Activated CD8-positive, alpha-beta T cell treated with anti-CD3 and anti-CD28 coated beads for 36 hours (primary cell): ENCODE measurements at regions not wholly inside any gene's neighbourhood (a gene's known extent, or its start where the extent isn't known, plus 50 kb on each side); places are given as distances from the start of the nearest gene placed in this dataset.

Experiments used
- ATAC-seq: fragments of 200-7000 bp; cut with Tn5 transposase; one replicate; pipeline ENCODE4 v1.10.0; 2021; ENCODE audit warnings: mild to moderate bottlenecking, moderate library complexity
- CTCF ChIA-PET: fragments of 350-600 bp; sonication (Branson Sonifier 250); formaldehyde crosslinking; loops from one replicate; lab custom pipeline; 2021; ENCODE audit warnings: antibody characterized with exemption; lab: Charles Lee
- POLR2A ChIA-PET: fragments of 350-600 bp; sonication (Branson Sonifier 250); formaldehyde crosslinking; loops from one replicate; lab custom pipeline; 2021; ENCODE audit warnings: antibody characterized with exemption; lab: Charles Lee
- DNase-seq: peaks from one replicate; pipeline ENCODE4 v3.0.0-alpha.2; 2020
- H3K27ac Mint-ChIP-seq: one replicate; pipeline ENCODE4 v1.8.0; 2021; ENCODE audit warnings: mild to moderate bottlenecking, mixed read lengths
- H3K27me3 Mint-ChIP-seq: one replicate; pipeline ENCODE4 v1.8.0; 2021; ENCODE audit warnings: mixed read lengths
- H3K36me3 Mint-ChIP-seq: one replicate; pipeline ENCODE4 v1.8.0; 2021; ENCODE audit warnings: low read depth, mixed read lengths
- H3K4me1 Mint-ChIP-seq: one replicate; pipeline ENCODE4 v1.8.0; 2021; ENCODE audit warnings: low read depth, mixed read lengths
- H3K4me3 Mint-ChIP-seq: one replicate; pipeline ENCODE4 v1.8.0; 2021; ENCODE audit warnings: mild to moderate bottlenecking, moderate library complexity, mixed read lengths
- H3K9me3 Mint-ChIP-seq: one replicate; pipeline ENCODE4 v1.8.0; 2021; ENCODE audit warnings: mixed read lengths
- intact Hi-C: fragments of 100-400 bp; cut with micrococcal nuclease; formaldehyde crosslinking; loops from one replicate; pipeline ENCODE4 v1.10.0; 2022
- TF ChIP-seq, protein P1 (sequence below): fragments of 200-600 bp; IDR thresholded peaks from one replicate; pipeline ENCODE4 v1.8.0; 2022; ENCODE audit warnings: antibody characterized with exemption, mild to moderate bottlenecking

DNA sequence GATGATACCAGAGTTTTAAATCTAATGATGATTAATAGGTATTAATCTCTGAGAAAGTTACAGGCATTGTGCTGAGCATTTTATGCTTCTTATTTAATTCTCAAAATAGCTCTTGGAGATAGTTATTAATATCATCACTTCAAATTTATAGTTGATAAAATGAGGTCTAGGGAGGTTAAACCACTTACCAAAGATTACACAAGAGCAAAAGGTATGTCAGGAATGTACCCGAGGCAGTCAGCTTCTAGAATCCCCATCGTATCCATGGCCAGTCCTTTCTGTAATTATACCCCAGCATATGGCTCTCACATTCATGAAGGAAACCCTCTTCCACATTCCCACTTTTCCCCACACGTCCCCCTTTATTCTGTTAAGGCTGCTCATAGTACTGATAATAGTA lies 421.3 kb downstream of the PYDC2 start:
- Mint-ChIP-seq H3K27ac (no peak overlapping the region), H3K4me3 (no peak overlapping the region), H3K27me3 (no peaks in the 10 kb centered on the region), H3K36me3 (no peaks in the 10 kb centered on the region), H3K4me1 (no peaks in the 10 kb centered on the region), H3K9me3 (peaks cover 2% of the 10 kb centered on the region)
- DNase-seq (no peak), ATAC-seq (no peak)
- TF ChIP-seq, protein P1, sequence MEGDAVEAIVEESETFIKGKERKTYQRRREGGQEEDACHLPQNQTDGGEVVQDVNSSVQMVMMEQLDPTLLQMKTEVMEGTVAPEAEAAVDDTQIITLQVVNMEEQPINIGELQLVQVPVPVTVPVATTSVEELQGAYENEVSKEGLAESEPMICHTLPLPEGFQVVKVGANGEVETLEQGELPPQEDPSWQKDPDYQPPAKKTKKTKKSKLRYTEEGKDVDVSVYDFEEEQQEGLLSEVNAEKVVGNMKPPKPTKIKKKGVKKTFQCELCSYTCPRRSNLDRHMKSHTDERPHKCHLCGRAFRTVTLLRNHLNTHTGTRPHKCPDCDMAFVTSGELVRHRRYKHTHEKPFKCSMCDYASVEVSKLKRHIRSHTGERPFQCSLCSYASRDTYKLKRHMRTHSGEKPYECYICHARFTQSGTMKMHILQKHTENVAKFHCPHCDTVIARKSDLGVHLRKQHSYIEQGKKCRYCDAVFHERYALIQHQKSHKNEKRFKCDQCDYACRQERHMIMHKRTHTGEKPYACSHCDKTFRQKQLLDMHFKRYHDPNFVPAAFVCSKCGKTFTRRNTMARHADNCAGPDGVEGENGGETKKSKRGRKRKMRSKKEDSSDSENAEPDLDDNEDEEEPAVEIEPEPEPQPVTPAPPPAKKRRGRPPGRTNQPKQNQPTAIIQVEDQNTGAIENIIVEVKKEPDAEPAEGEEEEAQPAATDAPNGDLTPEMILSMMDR, result no peak
- intact Hi-C loops, result no loop called here
- POLR2A ChIA-PET, result no interaction called here
- CTCF ChIA-PET, result no interaction called here

DNA sequence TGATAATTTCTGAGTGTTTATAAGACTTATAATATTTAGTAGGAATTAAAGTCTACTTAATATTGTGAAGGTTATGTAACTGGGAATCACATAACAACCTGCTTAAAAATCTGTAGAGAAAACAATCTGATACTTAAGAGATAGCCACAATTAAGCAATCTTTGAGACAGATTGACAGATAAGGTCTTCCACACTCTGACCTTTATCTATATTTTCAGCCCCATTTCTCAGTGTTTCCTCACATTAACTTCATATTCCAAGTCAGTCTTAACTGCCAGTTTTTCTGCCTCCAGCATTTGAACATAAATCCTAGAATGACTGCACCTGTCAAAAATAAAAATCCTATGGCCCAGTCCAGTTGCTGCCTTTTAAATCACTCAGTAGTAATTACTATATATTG lies 423.2 kb downstream of the PYDC2 start:
- peaks cover 2% of the 10 kb centered on the region for H3K9me3 Mint-ChIP-seq
- H3K36me3 Mint-ChIP-seq, result no peaks in the 10 kb centered on the region

DNA sequence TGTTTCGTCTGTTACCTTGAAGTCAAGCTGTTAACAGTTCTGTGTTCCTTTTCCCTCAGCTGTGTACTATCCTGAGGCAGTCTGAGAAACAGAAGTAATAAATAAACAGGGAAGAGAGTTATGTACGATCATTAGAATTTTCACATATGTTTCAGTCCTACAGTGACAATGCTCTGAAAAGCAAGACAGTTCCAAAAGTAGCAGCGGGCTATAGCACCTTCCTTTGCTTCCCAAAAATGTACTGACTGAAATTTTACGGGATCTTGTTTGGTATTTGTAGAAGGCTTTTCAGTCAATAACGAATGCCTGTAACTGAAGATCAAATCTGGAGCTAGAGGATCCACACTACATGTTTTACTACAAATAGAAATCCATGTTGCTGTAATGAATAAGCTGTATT lies 428.1 kb downstream of the PYDC2 start:
- Mint-ChIP-seq H3K27ac (no peak overlapping the region), H3K9me3 (no peaks in the 10 kb centered on the region), H3K27me3 (no peaks in the 10 kb centered on the region), H3K4me1 (no peaks in the 10 kb centered on the region), H3K36me3 (no peaks in the 10 kb centered on the region), H3K4me3 (no peak overlapping the region)
- ATAC-seq, result no peak
- TF ChIP-seq, protein P1, result no peak
- intact Hi-C loops, result no loop called here
- ChIA-PET CTCF (no interaction called here), POLR2A (no interaction called here)
- no peak for DNase-seq

More for the DNA sequence above, 423.2 kb downstream of the PYDC2 start:
- H3K27me3 Mint-ChIP-seq, result no peaks in the 10 kb centered on the region
- ChIA-PET POLR2A (no interaction called here), CTCF (no interaction called here)
- intact Hi-C loops, result no loop called here
- no peak overlapping the region for H3K27ac Mint-ChIP-seq
- ATAC-seq (no peak), DNase-seq (no peak)
- TF ChIP-seq, protein P1, result no peak
- no peaks in the 10 kb centered on the region for H3K4me1 Mint-ChIP-seq
- no peak overlapping the region for H3K4me3 Mint-ChIP-seq

DNA sequence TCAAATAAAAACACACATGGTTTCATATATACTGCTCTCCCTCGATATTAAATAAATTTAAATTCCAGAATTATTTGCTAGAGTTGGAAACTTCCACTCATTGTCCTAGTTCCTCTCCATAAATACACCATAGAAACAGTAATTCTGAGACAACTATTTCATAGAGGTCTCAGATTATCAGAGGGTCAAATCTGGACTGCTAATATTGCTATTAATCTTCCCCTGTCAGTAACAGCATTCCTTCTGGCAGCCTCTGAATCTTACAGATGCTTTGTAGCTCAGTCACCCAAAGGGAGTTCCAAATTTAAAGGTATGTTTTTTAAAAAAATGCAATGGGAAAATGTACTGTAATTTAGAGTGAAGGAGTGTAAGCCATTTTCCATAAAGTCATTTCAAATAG lies 428.8 kb downstream of the PYDC2 start:
- DNase-seq (no peak), ATAC-seq (no peak)
- intact Hi-C loops, result no loop called here
- TF ChIP-seq, protein P1, result no peak
- H3K27me3 Mint-ChIP-seq, result no peaks in the 10 kb centered on the region
- H3K36me3 Mint-ChIP-seq, result no peaks in the 10 kb centered on the region
- H3K9me3 Mint-ChIP-seq, result no peaks in the 10 kb centered on the region
- H3K4me1 Mint-ChIP-seq, result no peaks in the 10 kb centered on the region
- H3K4me3 Mint-ChIP-seq, result no peak overlapping the region
- H3K27ac Mint-ChIP-seq, result no peak overlapping the region
- POLR2A ChIA-PET, result no interaction called here
- CTCF ChIA-PET, result no interaction called here

DNA sequence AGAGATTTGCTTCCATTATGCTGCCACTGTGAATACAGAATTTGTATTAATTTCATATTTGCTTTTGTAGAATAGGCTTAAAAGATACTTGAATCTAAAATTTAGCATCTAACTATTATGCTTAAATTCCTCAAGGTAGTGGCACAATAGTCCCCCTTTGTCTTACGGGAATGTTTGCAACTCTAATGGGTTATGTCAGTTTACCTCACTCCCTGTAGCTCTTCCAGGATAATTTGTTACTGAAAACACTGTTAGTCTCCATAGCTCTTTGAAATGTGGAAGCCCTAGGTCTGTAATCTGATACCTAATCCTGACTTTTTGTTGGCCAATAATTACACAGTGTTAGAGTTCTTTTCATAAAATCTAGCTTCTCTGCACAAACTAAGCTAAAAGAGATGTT lies 433.4 kb downstream of the PYDC2 start:
- Mint-ChIP-seq H3K4me1 (no peaks in the 10 kb centered on the region), H3K4me3 (no peak overlapping the region), H3K36me3 (no peaks in the 10 kb centered on the region), H3K27ac (no peak overlapping the region), H3K27me3 (no peaks in the 10 kb centered on the region), H3K9me3 (peaks cover 4% of the 10 kb centered on the region)
- ATAC-seq (no peak), DNase-seq (no peak)
- POLR2A ChIA-PET, result no interaction called here
- TF ChIP-seq, protein P1, result no peak
- CTCF ChIA-PET, result interaction anchor here (1.0 kb wide), 1 partner anchor 12 kb away, joined by 3 read pairs; no protein-coding TSS in a partner anchor
- intact Hi-C loops, result no loop called here
